Adipocyte (in vitro differentiated cells): ENCODE measurements at regions not wholly inside any gene's neighbourhood (a gene's known extent, or its start where the extent isn't known, plus 50 kb on each side); places are given as distances from the start of the nearest gene placed in this dataset.

Experiments
- DNase-seq: peaks from one replicate; pipeline ENCODE4 v3.0.0-alpha.2; 2015; ENCODE audit warnings: low read depth
- H3K27me3 ChIP-seq: replicated peaks from 2 replicates; pipeline ENCODE4 v1.7.0; 2013; ENCODE audit warnings: mild to moderate bottlenecking, low read length, moderate library complexity; ENCODE audit not compliant: control insufficient read depth, insufficient read depth
- H3K36me3 ChIP-seq: 2 replicates; pipeline ENCODE4 v1.7.0; 2013; ENCODE audit warnings: low read length, mild to moderate bottlenecking, moderate library complexity; ENCODE audit not compliant: control insufficient read depth, insufficient read depth, severe bottlenecking
- H3K4me1 ChIP-seq: 2 replicates; pipeline ENCODE4 v1.7.0; 2013; ENCODE audit warnings: mild to moderate bottlenecking, low read length, moderate library complexity; ENCODE audit not compliant: control insufficient read depth, insufficient read depth
- H3K4me3 ChIP-seq: 2 replicates; pipeline ENCODE4 v1.7.0; 2013; ENCODE audit warnings: mild to moderate bottlenecking, low read length, moderate library complexity
- H3K9ac ChIP-seq: 2 replicates; pipeline ENCODE4 v1.7.0; 2013; ENCODE audit warnings: mild to moderate bottlenecking, low read length, moderate library complexity
- H3K9me3 ChIP-seq: 2 replicates; pipeline ENCODE4 v1.7.0; 2013; ENCODE audit warnings: mild to moderate bottlenecking, low read length, moderate library complexity; ENCODE audit not compliant: control insufficient read depth

DNA sequence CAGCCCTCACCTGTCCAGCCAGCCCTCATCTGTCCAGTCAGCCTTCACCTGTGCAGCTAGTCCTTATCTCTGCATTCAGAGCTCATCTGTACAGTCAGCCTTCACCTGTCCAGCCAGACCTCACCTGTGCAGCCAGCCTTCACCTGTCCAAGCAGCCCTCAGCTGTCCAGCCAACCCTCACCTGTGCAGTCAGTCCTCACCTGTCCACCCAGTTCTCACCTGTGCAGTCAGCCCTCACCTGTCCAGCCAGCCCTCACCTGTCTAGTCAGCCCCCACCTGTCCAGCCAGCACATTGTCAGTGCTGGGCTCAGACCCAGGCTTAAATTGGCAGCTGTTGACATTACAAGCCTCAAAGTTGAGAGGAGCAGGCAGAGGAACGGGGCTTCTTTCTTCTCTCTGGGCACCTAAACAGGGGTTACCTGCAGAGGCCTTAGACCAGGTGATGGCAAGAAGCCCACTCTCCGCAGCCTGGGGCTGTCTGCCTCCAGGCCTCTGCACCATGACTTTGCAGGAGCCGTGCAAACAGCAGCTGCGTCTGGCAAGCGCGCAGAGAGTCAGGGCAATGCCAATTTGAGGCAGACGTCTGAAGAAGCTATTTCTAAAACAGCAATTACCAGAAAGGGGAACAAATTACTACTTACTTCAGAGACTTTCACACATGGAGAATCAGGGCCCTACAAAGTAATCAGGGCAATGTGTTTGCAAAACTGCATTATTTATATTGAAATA lies 506.1 kb downstream of the NPHP4 start:
- H3K9me3 ChIP-seq, result no peaks in the 10 kb centered on the region

DNA sequence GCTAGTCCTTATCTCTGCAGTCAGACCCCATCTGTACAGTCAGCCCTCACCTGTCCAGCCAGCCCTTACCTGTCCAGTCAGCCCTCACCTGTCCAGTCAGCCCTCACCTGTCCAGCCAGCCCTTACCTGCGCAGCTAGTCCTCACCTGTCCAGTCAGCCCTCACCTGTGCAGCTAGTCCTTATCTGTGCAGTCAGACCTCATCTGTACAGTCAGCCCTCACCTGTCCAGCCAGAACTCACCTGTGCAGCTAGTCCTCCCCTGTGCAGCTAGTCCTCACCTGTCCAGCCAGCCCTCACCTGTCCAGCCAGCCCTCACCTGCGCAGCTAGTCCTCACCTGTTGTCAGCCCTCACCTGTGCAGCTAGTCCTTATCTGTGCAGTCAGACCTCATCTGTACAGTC lies 506.8 kb downstream of the NPHP4 start:
- Histone ChIP-seq H3K27me3 (peaks cover 4% of the 10 kb centered on the region), H3K4me1 (no peaks in the 10 kb centered on the region), H3K36me3 (no peaks in the 10 kb centered on the region), H3K4me3 (no peak overlapping the region), H3K9me3 (no peaks in the 10 kb centered on the region), H3K9ac (no peak overlapping the region)
- no peak for DNase-seq

More for the DNA sequence above, 506.1 kb downstream of the NPHP4 start:
- Histone ChIP-seq H3K27me3 (peaks cover 4% of the 10 kb centered on the region), H3K4me3 (no peak overlapping the region), H3K4me1 (no peaks in the 10 kb centered on the region), H3K36me3 (no peaks in the 10 kb centered on the region), H3K9ac (no peak overlapping the region)
- DNase-seq, result no peak

DNA sequence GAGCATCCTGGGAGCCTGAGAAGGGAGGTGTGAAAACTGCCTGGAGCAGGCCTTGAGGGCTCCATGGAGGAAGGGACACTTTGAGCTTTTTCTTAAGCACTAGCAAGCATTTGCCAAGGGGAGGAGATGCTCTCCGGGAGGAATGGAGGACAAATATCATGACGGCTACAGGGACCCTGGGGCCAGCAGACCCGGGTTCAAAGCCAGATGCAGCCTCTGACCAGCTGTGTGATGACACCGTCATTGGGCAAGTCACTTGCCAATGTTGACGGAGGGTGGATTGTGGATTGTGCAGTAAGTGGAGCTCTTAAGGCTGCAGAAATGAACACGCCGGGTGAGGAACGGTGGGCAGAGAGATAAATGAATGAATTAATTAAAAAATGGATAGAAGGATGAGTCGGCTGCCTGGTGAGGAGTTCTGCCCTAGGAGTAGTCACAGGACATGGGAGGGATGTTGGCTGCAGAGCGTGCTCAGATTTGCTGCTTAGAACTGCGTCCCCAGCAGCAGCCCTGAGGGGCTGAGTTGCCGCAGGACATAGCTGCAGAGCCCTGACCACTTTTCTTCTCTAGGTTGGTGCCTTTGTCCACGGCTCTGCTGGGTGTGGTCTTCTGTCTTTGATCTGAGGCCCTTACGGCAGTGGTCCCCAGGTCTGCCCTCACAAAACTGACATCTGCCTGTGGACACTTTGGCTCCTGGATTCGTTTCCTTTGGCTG lies 507.6 kb downstream of the NPHP4 start:
- Histone ChIP-seq H3K4me3 (no peak overlapping the region), H3K4me1 (no peaks in the 10 kb centered on the region), H3K36me3 (no peaks in the 10 kb centered on the region), H3K9ac (no peak overlapping the region), H3K9me3 (no peaks in the 10 kb centered on the region), H3K27me3 (peaks cover 4% of the 10 kb centered on the region)
- DNase-seq, result no peak

DNA sequence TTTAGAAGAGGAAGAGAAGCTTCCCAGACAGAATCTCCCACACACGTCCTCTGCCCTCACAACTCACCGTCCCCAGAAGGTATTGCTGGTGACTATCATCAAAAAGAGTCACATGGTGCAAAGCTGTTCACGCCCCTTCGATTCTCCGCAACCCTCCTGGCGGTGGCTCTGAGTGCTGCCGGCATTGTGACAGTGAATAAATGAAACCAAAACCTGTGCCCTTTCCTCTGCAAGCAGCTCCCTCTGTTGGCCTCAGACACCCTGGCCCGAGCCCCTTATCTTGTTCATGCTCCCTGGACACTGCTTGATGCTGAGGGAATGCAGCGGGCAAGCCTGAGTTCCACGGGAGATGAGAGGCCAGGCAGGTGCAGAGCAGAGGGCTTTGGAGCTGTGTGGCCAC lies 510.3 kb downstream of the NPHP4 start:
- no peaks in the 10 kb centered on the region for H3K36me3 ChIP-seq

GRCh38 chr1:5480906-5481305 lies 511.3 kb downstream of the NPHP4 start:
- DNase-seq, result no peak
- Histone ChIP-seq H3K27me3 (no peaks in the 10 kb centered on the region), H3K9me3 (no peaks in the 10 kb centered on the region), H3K36me3 (no peaks in the 10 kb centered on the region), H3K4me3 (no peak overlapping the region), H3K9ac (no peak overlapping the region), H3K4me1 (no peaks in the 10 kb centered on the region)

More for the DNA sequence above, 510.3 kb downstream of the NPHP4 start:
- Histone ChIP-seq H3K4me1 (no peaks in the 10 kb centered on the region), H3K27me3 (no peaks in the 10 kb centered on the region), H3K4me3 (no peak overlapping the region), H3K9me3 (no peaks in the 10 kb centered on the region), H3K9ac (no peak overlapping the region)
- DNase-seq, result no peak

DNA sequence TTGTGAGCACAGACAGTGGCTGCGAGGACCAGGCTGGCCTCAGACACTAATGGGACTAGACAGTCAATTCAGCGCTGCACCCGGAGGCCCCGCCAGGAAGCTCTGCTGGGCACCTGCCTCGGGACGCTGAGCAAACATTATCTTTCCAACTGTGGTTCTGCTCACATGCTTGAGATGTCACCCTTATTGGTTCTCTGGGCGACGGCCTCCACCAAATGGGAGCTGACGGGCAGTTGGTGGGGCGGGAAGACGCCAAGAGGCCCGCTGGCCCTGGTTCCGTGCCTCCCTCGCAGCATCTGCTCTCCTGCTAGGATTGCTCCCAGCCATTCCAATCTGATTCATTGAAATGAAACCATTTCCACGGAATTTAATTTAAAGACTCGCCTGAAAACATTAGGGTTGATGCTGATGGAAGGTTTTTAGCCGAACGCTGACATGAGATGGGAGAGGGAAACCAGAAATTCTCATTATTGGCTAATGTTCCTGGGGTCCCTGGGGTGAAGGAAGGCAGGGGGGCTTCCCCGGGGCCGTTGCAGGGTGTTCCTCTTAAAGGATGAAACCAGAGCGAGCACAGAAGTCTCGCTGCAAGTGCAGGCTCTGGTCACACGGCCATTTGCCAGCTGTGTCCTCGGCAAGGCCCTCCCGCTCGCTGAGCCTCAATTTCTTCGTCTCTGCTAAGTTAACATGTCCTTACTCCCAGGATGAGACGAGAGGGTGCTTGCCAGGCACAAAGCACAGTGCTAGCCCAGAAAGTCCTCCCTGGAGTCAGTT lies 512.2 kb downstream of the NPHP4 start:
- H3K9me3 ChIP-seq, result no peaks in the 10 kb centered on the region
- H3K4me3 ChIP-seq, result no peak overlapping the region
- no peak for DNase-seq
- H3K4me1 ChIP-seq, result no peaks in the 10 kb centered on the region
- no peaks in the 10 kb centered on the region for H3K27me3 ChIP-seq
- H3K36me3 ChIP-seq, result no peaks in the 10 kb centered on the region
- no peak overlapping the region for H3K9ac ChIP-seq

GRCh38 chr1:5478961-5479360 lies 513.3 kb downstream of the NPHP4 start:
- Histone ChIP-seq H3K36me3 (no peaks in the 10 kb centered on the region), H3K4me3 (no peak overlapping the region), H3K9ac (no peak overlapping the region), H3K9me3 (no peaks in the 10 kb centered on the region), H3K4me1 (no peaks in the 10 kb centered on the region), H3K27me3 (no peaks in the 10 kb centered on the region)
- DNase-seq, result no peak

- Histone ChIP-seq H3K4me1 (no peaks in the 10 kb centered on the region), H3K4me3 (no peak overlapping the region), H3K36me3 (no peaks in the 10 kb centered on the region), H3K27me3 (no peaks in the 10 kb centered on the region), H3K9me3 (no peaks in the 10 kb centered on the region), H3K9ac (no peak overlapping the region)
- no peak for DNase-seq
These were observed 514.0 kb downstream of the NPHP4 start for GRCh38 chr1:5478156-5478695.

GRCh38 chr1:5477716-5478115 lies 514.5 kb downstream of the NPHP4 start:
- Histone ChIP-seq H3K9me3 (no peaks in the 10 kb centered on the region), H3K36me3 (no peaks in the 10 kb centered on the region), H3K27me3 (no peaks in the 10 kb centered on the region), H3K4me3 (no peak overlapping the region), H3K9ac (no peak overlapping the region), H3K4me1 (no peaks in the 10 kb centered on the region)
- DNase-seq, result no peak

- H3K4me1 ChIP-seq, result no peaks in the 10 kb centered on the region
- DNase-seq, result no peak
- H3K36me3 ChIP-seq, result no peaks in the 10 kb centered on the region
- no peak overlapping the region for H3K9ac ChIP-seq
- H3K9me3 ChIP-seq, result no peaks in the 10 kb centered on the region
- no peak overlapping the region for H3K4me3 ChIP-seq
- no peaks in the 10 kb centered on the region for H3K27me3 ChIP-seq
These were observed 516.7 kb downstream of the NPHP4 start for GRCh38 chr1:5475572-5475971.

DNA sequence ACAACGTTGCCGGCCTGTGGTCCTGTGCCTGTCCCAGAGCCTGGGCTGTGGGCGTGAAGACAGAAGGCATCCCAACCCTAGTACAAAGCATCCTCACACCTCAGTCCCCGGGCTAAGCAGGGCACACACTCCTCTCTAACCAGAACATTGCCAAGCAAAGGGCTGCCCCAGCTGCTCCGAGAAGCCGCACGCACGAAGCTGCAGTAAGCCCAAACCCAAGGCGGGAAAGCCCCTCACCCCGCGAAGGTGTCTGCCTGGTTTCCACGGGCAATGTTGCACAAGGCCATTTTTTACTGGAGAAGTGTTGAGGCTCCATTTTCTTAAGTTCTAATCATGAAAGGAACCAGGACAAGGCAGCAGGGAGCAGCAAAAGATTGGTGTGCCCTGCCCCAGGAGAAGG lies 519.0 kb downstream of the NPHP4 start:
- Histone ChIP-seq H3K4me1 (no peaks in the 10 kb centered on the region), H3K27me3 (no peaks in the 10 kb centered on the region), H3K4me3 (no peak overlapping the region), H3K9me3 (peaks cover 4% of the 10 kb centered on the region), H3K36me3 (no peaks in the 10 kb centered on the region), H3K9ac (no peak overlapping the region)
- DNase-seq, result no peak
